HepG2 (cell line): ENCODE measurements at regions not wholly inside any gene's neighbourhood (a gene's known extent, or its start where the extent isn't known, plus 50 kb on each side); places are given as distances from the start of the nearest gene placed in this dataset.

Source experiments
- AKNA ChIP-seq: sonication (generic); formaldehyde crosslinking; IDR thresholded peaks from 2 replicates; pipeline ENCODE4 v1.4.0; 2020; ENCODE audit warnings: missing genetic modification reagents, borderline replicate concordance
- CEBPB ChIP-seq: IDR thresholded peaks from 2 replicates; pipeline ENCODE4 v1.6.1; 2011; ENCODE audit warnings: low read depth, low read length, improper control_type of control experiment, borderline replicate concordance
- CREM ChIP-seq, 2 experiments: sonication (generic) in 1 of 2; formaldehyde crosslinking in 1 of 2; IDR thresholded peaks; 2 replicates each; pipeline versions ENCODE4 v1.4.0 to v1.6.1; 2016 to 2020; ENCODE audit warnings: antibody characterized with exemption in 1 of 2, mild to moderate bottlenecking in 1 of 2, missing genetic modification reagents in 1 of 2
- FIP1L1 ChIP-seq: fragments of 200-400 bp; formaldehyde crosslinking; IDR thresholded peaks from 2 replicates; pipeline ENCODE4 v1.6.1; 2018; ENCODE audit warnings: low read depth, mild to moderate bottlenecking, low read length, moderate library complexity, borderline replicate concordance; ENCODE audit not compliant: insufficient read depth
- GATAD1 ChIP-seq: IDR thresholded peaks from 2 replicates; pipeline ENCODE4 v1.6.1; 2016; ENCODE audit warnings: missing genetic modification reagents, missing compliant biosample characterization
- MAFG ChIP-seq: sonication (generic); formaldehyde crosslinking; IDR thresholded peaks from 2 replicates; pipeline ENCODE4 v1.5.1; 2020; ENCODE audit warnings: mild to moderate bottlenecking, missing genetic modification reagents
- MTA1 ChIP-seq: sonication (generic); formaldehyde crosslinking; IDR thresholded peaks from 2 replicates; pipeline ENCODE4 v1.4.0; 2020; ENCODE audit warnings: missing genetic modification reagents, mild to moderate bottlenecking, borderline replicate concordance
- NFYC ChIP-seq: IDR thresholded peaks from 2 replicates; pipeline ENCODE4 v1.6.1; 2016; ENCODE audit warnings: missing genetic modification reagents, missing compliant biosample characterization
- POLR2A ChIP-seq, 2 experiments: IDR thresholded peaks; 2 replicates each; pipeline ENCODE4 v1.6.1; 2011; ENCODE audit warnings: low read depth in 2 of 2, low read length in 2 of 2, mild to moderate bottlenecking in 1 of 2, moderate library complexity in 1 of 2; ENCODE audit not compliant: insufficient read depth in 1 of 2
- PREB ChIP-seq: sonication (generic); formaldehyde crosslinking; IDR thresholded peaks from 2 replicates; pipeline ENCODE4 v1.4.0; 2020; ENCODE audit warnings: missing genetic modification reagents
- RBM39 ChIP-seq: fragments of 200-400 bp; formaldehyde crosslinking; IDR thresholded peaks from one replicate; pipeline ENCODE4 v1.6.1; 2018; ENCODE audit warnings: antibody characterized with exemption, mild to moderate bottlenecking, low read depth, low read length; ENCODE audit not compliant: poor library complexity, severe bottlenecking
- SKI ChIP-seq: fragments of 450-650 bp; IDR thresholded peaks from one replicate; pipeline ENCODE4 v1.6.1; 2018; ENCODE audit warnings: mild to moderate bottlenecking; ENCODE audit not compliant: partially characterized antibody
- SRSF9 ChIP-seq: fragments of 200-400 bp; formaldehyde crosslinking; IDR thresholded peaks from 2 replicates; pipeline ENCODE4 v1.6.1; 2018; ENCODE audit warnings: borderline replicate concordance, mild to moderate bottlenecking, low read depth, low read length; ENCODE audit not compliant: insufficient read depth, poor library complexity, severe bottlenecking
- THAP11 ChIP-seq: IDR thresholded peaks from 2 replicates; pipeline ENCODE4 v1.6.1; 2016; ENCODE audit warnings: missing biosample characterization, missing genetic modification reagents
- ZNF12 ChIP-seq: sonication (generic); formaldehyde crosslinking; IDR thresholded peaks from 2 replicates; pipeline ENCODE4 v1.5.0; 2020; ENCODE audit warnings: missing genetic modification reagents
- ZNF143 ChIP-seq: sonication (generic); formaldehyde crosslinking; IDR thresholded peaks from 2 replicates; pipeline ENCODE4 v1.4.0; 2020; ENCODE audit warnings: missing genetic modification reagents
- ZNF160 ChIP-seq: sonication (generic); formaldehyde crosslinking; IDR thresholded peaks from 2 replicates; pipeline ENCODE4 v1.8.0; 2022; ENCODE audit warnings: mild to moderate bottlenecking, inconsistent platforms, missing genetic modification reagents
- ZNF530 ChIP-seq: sonication (generic); formaldehyde crosslinking; IDR thresholded peaks from 2 replicates; pipeline ENCODE4 v1.5.0; 2020; ENCODE audit warnings: low read depth, mild to moderate bottlenecking, missing genetic modification reagents
- ZNF550 ChIP-seq: sonication (generic); formaldehyde crosslinking; IDR thresholded peaks from 2 replicates; pipeline ENCODE4 v1.4.0; 2020; ENCODE audit warnings: mild to moderate bottlenecking, missing genetic modification reagents, borderline replicate concordance
- ZNF775 ChIP-seq: sonication (generic); formaldehyde crosslinking; IDR thresholded peaks from 2 replicates; pipeline ENCODE4 v1.4.0; 2020; ENCODE audit warnings: missing genetic modification reagents, mild to moderate bottlenecking, moderate library complexity, borderline replicate concordance
- TF ChIP-seq, protein P1 (sequence below): IDR thresholded peaks from 2 replicates; pipeline ENCODE4 v1.6.1; 2016; ENCODE audit warnings: low read depth

GRCh38 chr15:69593981-69594966 is 141.7 kb downstream of the RPLP1 start (continued):
- TF ChIP-seq CREM (IDR thresholded peaks at IDR 0.05) (peak; percentile 77), CREM (CRISPR knock-in tag; IDR thresholded peaks at IDR 0.05) (no peak), POLR2A (IDR thresholded peaks at IDR 0.05; ENCODE audit: insufficient read depth in 1 of 2, low read depth in 2 of 2, low read length in 2 of 2) (no peak), RBM39 (peak; percentile 52), NFYC (peak; percentile 62), MAFG (CRISPR knock-in tag) (no peak), PREB (CRISPR knock-in tag) (no peak), AKNA (no peak), GATAD1 (peak; percentile 67; the same call in 1 of the 2 replicates), ZNF12 (CRISPR knock-in tag) (peak; percentile 78), MTA1 (CRISPR knock-in tag) (no peak), ZNF143 (CRISPR knock-in tag) (peak; percentile 71), ZNF530 (CRISPR knock-in tag) (no peak), ZNF550 (CRISPR knock-in tag) (no peak), THAP11 (CRISPR knock-in tag) (peak; percentile 69), FIP1L1 (0 out of 2 replicates have a peak, but pooled peaks have one; percentile 40), CEBPB (0 out of 2 replicates have a peak, but pooled peaks have one; percentile 0), SRSF9 (no peak), SKI (peak; percentile 97), ZNF160 (CRISPR knock-in tag) (no peak; the same call in 1 of the 2 replicates), ZNF775 (no peak)
- TF ChIP-seq, protein P1, sequence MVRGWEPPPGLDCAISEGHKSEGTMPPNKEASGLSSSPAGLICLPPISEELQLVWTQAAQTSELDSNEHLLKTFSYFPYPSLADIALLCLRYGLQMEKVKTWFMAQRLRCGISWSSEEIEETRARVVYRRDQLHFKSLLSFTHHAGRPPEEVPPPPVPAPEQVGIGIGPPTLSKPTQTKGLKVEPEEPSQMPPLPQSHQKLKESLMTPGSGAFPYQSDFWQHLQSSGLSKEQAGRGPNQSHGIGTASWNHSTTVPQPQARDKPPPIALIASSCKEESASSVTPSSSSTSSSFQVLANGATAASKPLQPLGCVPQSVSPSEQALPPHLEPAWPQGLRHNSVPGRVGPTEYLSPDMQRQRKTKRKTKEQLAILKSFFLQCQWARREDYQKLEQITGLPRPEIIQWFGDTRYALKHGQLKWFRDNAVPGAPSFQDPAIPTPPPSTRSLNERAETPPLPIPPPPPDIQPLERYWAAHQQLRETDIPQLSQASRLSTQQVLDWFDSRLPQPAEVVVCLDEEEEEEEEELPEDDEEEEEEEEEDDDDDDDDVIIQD (CRISPR knock-in tag), result 0 out of 2 replicates have a peak, but pooled peaks have one; percentile 47
